ENCODE measurements at regions not wholly inside any gene's neighbourhood (a gene's known extent, or its start where the extent isn't known, plus 50 kb on each side); places are given as distances from the start of the nearest gene placed in this dataset.

- no peak for TF ChIP-seq CTCF (IDR thresholded peaks at IDR 0.05 in 8 of 11, conservative IDR thresholded peaks at IDR 0.05 in 3 of 11)
- no peak for TF ChIP-seq POLR2A (IDR thresholded peaks at IDR 0.05)
- no peak for TF ChIP-seq POLR2AphosphoS5 (IDR thresholded peaks at IDR 0.05)
Observed at GRCh38 chr5:167633931-167634341, 657.5 kb upstream of the WWC1 start.
